Endodermal cell (in vitro differentiated cells): ENCODE measurements at regions not wholly inside any gene's neighbourhood (a gene's known extent, or its start where the extent isn't known, plus 50 kb on each side); places are given as distances from the start of the nearest gene placed in this dataset.
A peak's percentile ranks its signal among the peaks of the same experiment; 100 is the strongest.

Experiments used
- DNase-seq: peaks from one replicate; pipeline ENCODE4 v3.0.0-alpha.2; 2017
- H3K27ac ChIP-seq: 2 replicates; pipeline ENCODE4 v1.5.1; 2013; ENCODE audit warnings: mild to moderate bottlenecking, low read depth, low read length, moderate library complexity
- H3K27me3 ChIP-seq: 2 replicates; pipeline ENCODE4 v1.6.1; 2013; ENCODE audit warnings: mild to moderate bottlenecking, low read length, moderate library complexity; ENCODE audit not compliant: insufficient read depth, control insufficient read depth, poor library complexity, severe bottlenecking
- H3K36me3 ChIP-seq: 2 replicates; pipeline ENCODE4 v1.7.0; 2013; ENCODE audit warnings: mild to moderate bottlenecking, low read length, moderate library complexity; ENCODE audit not compliant: control insufficient read depth, insufficient read depth
- H3K4me1 ChIP-seq: one replicate; pipeline ENCODE4 v1.7.0; 2013; ENCODE audit warnings: low read length; ENCODE audit not compliant: control insufficient read depth, insufficient read depth
- H3K4me3 ChIP-seq: 2 replicates; pipeline ENCODE4 v1.5.1; 2013; ENCODE audit warnings: mild to moderate bottlenecking, low read length, moderate library complexity
- H3K9ac ChIP-seq: 2 replicates; pipeline ENCODE4 v1.6.1; 2013; ENCODE audit warnings: mild to moderate bottlenecking, low read length, moderate library complexity; ENCODE audit not compliant: poor library complexity, severe bottlenecking; ENCODE audit errors: extremely low read depth
- H3K9me3 ChIP-seq: 2 replicates; pipeline ENCODE4 v1.6.1; 2013; ENCODE audit warnings: mild to moderate bottlenecking, low read length, moderate library complexity; ENCODE audit not compliant: control insufficient read depth
- H3K27ac Mint-ChIP-seq: 2 replicates; pipeline ENCODE4 v1.8.0; 2020; ENCODE audit warnings: mixed read lengths
- H3K27me3 Mint-ChIP-seq: 2 replicates; pipeline ENCODE4 v1.8.0; 2021; ENCODE audit warnings: mild to moderate bottlenecking, mixed read lengths; ENCODE audit not compliant: insufficient read depth
- H3K36me3 Mint-ChIP-seq: 2 replicates; pipeline ENCODE4 v1.8.0; 2020; ENCODE audit warnings: low read depth, mixed read lengths
- H3K4me1 Mint-ChIP-seq: 2 replicates; pipeline ENCODE4 v1.8.0; 2020; ENCODE audit warnings: mixed read lengths
- H3K4me3 Mint-ChIP-seq: 2 replicates; pipeline ENCODE4 v1.8.0; 2020; ENCODE audit warnings: mild to moderate bottlenecking, moderate library complexity, mixed read lengths
- H3K9me3 Mint-ChIP-seq: 2 replicates; pipeline ENCODE4 v1.8.0; 2020; ENCODE audit warnings: mild to moderate bottlenecking, mixed read lengths
- WGBS, 2 experiments: methylation state at CpG; one replicate each; pipeline versions ENCODE4 v1.1.5 to v1.1.7; 2013; ENCODE audit warnings: missing lambda C conversion rate in 2 of 2, mixed read lengths in 1 of 2; ENCODE audit not compliant: insufficient coverage in 1 of 2, insufficient read length in 1 of 2; 5-methylcytosine and 5-hydroxymethylcytosine counted together
- TF ChIP-seq, protein P1 (sequence below): fragments of 200-600 bp; sonication (generic); conservative IDR thresholded peaks from 2 replicates; pipeline ENCODE4 v1.5.0; 2021; ENCODE audit warnings: antibody characterized with exemption, mild to moderate bottlenecking

DNA sequence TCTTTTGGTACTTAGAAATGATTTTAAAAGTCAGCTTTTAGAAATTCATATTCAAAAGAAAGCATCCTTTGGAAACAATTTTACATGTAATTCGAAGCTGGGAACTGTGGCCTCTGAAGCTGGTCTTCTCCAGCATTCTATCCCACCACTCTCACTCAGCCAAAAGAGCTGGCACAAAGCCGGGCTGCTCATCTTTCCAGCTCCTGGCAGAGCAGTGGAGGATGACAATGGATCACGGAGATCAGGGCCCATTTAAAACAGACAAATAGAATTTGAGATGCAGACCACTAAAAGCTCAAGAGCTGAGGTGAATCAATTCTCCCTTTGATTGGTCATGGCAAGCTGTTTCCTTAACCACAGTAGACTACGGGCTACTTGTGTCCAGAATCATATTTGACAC is 60.6 kb downstream of the OTOR start:
- no peaks in the 10 kb centered on the region for H3K36me3 Mint-ChIP-seq
- peaks cover 7% of the 10 kb centered on the region for H3K9me3 ChIP-seq
- no peak overlapping the region for H3K9ac ChIP-seq
- H3K36me3 ChIP-seq: no peaks in the 10 kb centered on the region
- H3K4me3 ChIP-seq: no peak overlapping the region
- no peaks in the 10 kb centered on the region for H3K27me3 ChIP-seq
- no peak overlapping the region for H3K4me3 Mint-ChIP-seq
- H3K9me3 Mint-ChIP-seq: peaks cover 3% of the 10 kb centered on the region
- no peak overlapping the region for H3K27ac Mint-ChIP-seq
- H3K27me3 Mint-ChIP-seq: peaks cover 2% of the 10 kb centered on the region
- H3K27ac ChIP-seq: no peak overlapping the region
- TF ChIP-seq, protein P1, sequence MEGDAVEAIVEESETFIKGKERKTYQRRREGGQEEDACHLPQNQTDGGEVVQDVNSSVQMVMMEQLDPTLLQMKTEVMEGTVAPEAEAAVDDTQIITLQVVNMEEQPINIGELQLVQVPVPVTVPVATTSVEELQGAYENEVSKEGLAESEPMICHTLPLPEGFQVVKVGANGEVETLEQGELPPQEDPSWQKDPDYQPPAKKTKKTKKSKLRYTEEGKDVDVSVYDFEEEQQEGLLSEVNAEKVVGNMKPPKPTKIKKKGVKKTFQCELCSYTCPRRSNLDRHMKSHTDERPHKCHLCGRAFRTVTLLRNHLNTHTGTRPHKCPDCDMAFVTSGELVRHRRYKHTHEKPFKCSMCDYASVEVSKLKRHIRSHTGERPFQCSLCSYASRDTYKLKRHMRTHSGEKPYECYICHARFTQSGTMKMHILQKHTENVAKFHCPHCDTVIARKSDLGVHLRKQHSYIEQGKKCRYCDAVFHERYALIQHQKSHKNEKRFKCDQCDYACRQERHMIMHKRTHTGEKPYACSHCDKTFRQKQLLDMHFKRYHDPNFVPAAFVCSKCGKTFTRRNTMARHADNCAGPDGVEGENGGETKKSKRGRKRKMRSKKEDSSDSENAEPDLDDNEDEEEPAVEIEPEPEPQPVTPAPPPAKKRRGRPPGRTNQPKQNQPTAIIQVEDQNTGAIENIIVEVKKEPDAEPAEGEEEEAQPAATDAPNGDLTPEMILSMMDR: no peak
- WGBS, 2 experiments: 78% methylated on average over 3 to 4 of the region's 4 CpGs
- peaks cover 27% of the 10 kb centered on the region for H3K4me1 Mint-ChIP-seq
- DNase-seq: no peak
- H3K4me1 ChIP-seq: peaks cover 2% of the 10 kb centered on the region

DNA sequence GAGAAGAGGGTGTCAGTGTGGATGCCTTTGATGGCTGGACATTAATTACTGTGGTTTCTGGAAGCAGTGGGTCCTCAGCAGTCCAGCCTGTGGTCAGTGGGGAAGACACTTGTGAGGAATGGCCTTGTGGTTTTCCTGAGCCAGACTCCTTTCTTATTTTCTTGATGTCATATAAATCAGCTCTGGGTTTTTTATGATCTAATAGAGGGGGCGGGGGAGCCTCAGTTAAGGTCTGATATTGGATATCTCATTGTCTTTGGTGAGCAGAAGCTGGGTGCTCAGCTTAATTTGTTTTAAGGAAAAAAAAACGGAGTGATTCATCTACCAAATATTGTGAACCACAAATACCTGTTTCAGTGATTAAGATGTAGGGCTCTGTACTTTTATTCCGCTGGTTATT is 62.1 kb downstream of the OTOR start:
- no peak overlapping the region for H3K4me3 ChIP-seq
- H3K9me3 ChIP-seq: peaks cover 7% of the 10 kb centered on the region
- 88 to 100% methylated on average over 1 to 3 of the region's 3 CpGs for WGBS, 2 experiments
- no peaks in the 10 kb centered on the region for H3K4me1 ChIP-seq
- Mint-ChIP-seq H3K4me3 (no peak overlapping the region), H3K36me3 (no peaks in the 10 kb centered on the region), H3K27ac (no peak overlapping the region), H3K4me1 (peaks cover 21% of the 10 kb centered on the region), H3K27me3 (peaks cover 2% of the 10 kb centered on the region), H3K9me3 (peaks cover 3% of the 10 kb centered on the region)
- H3K27ac ChIP-seq: no peak overlapping the region
- no peak overlapping the region for H3K9ac ChIP-seq
- no peaks in the 10 kb centered on the region for H3K27me3 ChIP-seq
- H3K36me3 ChIP-seq: no peaks in the 10 kb centered on the region
- DNase-seq: no peak
- TF ChIP-seq, protein P1: no peak

DNA sequence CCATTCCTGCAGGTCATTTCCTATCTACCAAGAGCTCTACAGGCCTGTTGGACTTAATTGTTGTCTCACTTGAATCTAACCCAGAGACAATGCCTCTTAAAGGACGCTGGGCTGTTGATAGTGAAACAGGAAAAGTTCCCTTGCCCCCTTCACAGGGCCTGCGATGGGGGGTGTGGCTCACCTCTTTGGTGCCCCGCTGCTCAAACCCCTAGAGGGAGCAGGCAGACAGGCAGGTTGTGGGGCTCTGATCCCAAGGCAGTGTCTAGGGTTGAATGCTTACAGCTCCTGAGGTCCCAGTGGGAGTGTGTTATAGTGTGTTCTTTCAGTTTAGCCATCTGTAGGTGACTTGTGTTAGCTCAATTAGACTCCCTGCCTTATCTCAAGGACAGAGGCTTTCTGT is 68.0 kb downstream of the OTOR start:
- H3K27ac ChIP-seq: no peak overlapping the region
- WGBS, 2 experiments: 73 to 100% methylated on average over 1 to 3 of the region's 3 CpGs
- TF ChIP-seq, protein P1: peak; percentile 49
- no peaks in the 10 kb centered on the region for H3K27me3 Mint-ChIP-seq
- H3K4me3 ChIP-seq: no peak overlapping the region
- H3K36me3 ChIP-seq: no peaks in the 10 kb centered on the region
- H3K27me3 ChIP-seq: no peaks in the 10 kb centered on the region
- DNase-seq: peak; percentile 75
- no peak overlapping the region for H3K9ac ChIP-seq
- H3K36me3 Mint-ChIP-seq: no peaks in the 10 kb centered on the region
- no peaks in the 10 kb centered on the region for H3K9me3 Mint-ChIP-seq
- H3K4me1 Mint-ChIP-seq: peaks cover 6% of the 10 kb centered on the region
- H3K4me1 ChIP-seq: no peaks in the 10 kb centered on the region
- no peak overlapping the region for H3K27ac Mint-ChIP-seq
- H3K4me3 Mint-ChIP-seq: no peak overlapping the region
- no peaks in the 10 kb centered on the region for H3K9me3 ChIP-seq
